A673 (cell line): ENCODE measurements at regions not wholly inside any gene's neighbourhood (a gene's known extent, or its start where the extent isn't known, plus 50 kb on each side); places are given as distances from the start of the nearest gene placed in this dataset.

Experiments used
- EZH2 ChIP-seq: fragments of 200-600 bp; sonication (generic); IDR thresholded peaks from 2 replicates; pipeline ENCODE4 v1.6.1; 2017; ENCODE audit warnings: borderline replicate concordance, low read depth, mild to moderate bottlenecking, mixed read lengths, antibody characterized with exemption, low read length; ENCODE audit not compliant: poor library complexity, severe bottlenecking
- TF ChIP-seq, protein P1 (sequence below): fragments of 300-800, 200-600 bp; sonication (generic); conservative IDR thresholded peaks from 2 replicates; pipeline ENCODE4 v1.5.1; 2017; ENCODE audit warnings: low read depth, mild to moderate bottlenecking, antibody characterized with exemption, low read length, moderate library complexity, mixed read lengths

DNA sequence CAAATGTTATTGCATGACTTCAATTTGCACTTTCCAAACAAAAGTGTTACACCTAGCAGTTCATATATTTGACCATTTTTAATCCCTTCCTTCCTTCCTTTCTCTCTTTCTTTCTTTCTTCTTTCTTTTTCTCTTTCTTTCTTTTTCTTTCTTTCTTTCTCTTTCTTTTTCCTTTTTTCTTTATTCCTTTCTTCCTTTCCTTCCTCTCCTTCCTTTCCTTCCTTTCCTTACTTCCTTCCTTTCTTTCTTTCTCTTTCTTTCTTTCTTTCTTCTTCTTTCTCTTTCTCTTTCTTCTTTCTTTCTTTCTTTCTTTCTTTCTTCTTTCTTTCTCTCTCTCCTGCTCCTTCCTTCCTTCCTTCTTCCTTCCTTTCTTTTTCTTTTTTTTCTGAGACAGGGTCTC lies 146.7 kb upstream of the ALKAL2 start:
- TF ChIP-seq, protein P1, sequence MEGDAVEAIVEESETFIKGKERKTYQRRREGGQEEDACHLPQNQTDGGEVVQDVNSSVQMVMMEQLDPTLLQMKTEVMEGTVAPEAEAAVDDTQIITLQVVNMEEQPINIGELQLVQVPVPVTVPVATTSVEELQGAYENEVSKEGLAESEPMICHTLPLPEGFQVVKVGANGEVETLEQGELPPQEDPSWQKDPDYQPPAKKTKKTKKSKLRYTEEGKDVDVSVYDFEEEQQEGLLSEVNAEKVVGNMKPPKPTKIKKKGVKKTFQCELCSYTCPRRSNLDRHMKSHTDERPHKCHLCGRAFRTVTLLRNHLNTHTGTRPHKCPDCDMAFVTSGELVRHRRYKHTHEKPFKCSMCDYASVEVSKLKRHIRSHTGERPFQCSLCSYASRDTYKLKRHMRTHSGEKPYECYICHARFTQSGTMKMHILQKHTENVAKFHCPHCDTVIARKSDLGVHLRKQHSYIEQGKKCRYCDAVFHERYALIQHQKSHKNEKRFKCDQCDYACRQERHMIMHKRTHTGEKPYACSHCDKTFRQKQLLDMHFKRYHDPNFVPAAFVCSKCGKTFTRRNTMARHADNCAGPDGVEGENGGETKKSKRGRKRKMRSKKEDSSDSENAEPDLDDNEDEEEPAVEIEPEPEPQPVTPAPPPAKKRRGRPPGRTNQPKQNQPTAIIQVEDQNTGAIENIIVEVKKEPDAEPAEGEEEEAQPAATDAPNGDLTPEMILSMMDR: no peak
- TF ChIP-seq EZH2: no peak
